IMR-90 (cell line): ENCODE measurements at regions not wholly inside any gene's neighbourhood (a gene's known extent, or its start where the extent isn't known, plus 50 kb on each side); places are given as distances from the start of the nearest gene placed in this dataset.
A peak's percentile ranks its signal among the peaks of the same experiment; 100 is the strongest.

Experiments used
- ATAC-seq: fragments of 200-7000 bp; cut with Tn5 transposase; 2 replicates; pipeline ENCODE4 v1.9.1; 2020; ENCODE audit warnings: low read depth, mild to moderate bottlenecking, moderate library complexity
- BruUV-seq: library from RNA; stranded (reverse); fragments of 400-500 nt; replicated peaks from 2 replicates; lab custom pipeline; 2021; lab: Mats Ljungman, UMichigan
- CTCF ChIA-PET: fragments of 300-600 bp; formaldehyde crosslinking; extraction: SDS; loops from one replicate; lab custom pipeline; 2021; ENCODE audit warnings: antibody characterized with exemption; lab: Yijun Ruan, JAX
- POLR2A ChIA-PET: fragments of 300-600 bp; sonication (Branson Sonifier 250); formaldehyde crosslinking; loops from one replicate; lab custom pipeline; 2022; ENCODE audit warnings: antibody characterized with exemption; ENCODE audit not compliant: unreplicated experiment; lab: Charles Lee
- DNase-seq: peaks from one replicate; pipeline ENCODE4 v3.0.0; 2013
- H2AFZ ChIP-seq: replicated peaks from 2 replicates; pipeline ENCODE3; 2013; ENCODE audit warnings: low read length, mild to moderate bottlenecking; ENCODE audit not compliant: poor library complexity
- H2AK5ac ChIP-seq: 2 replicates; pipeline ENCODE4 v1.6.1; 2013; ENCODE audit warnings: low read depth, low read length, inconsistent platforms
- H2AK9ac ChIP-seq: replicated peaks from 2 replicates; pipeline ENCODE3; 2013; ENCODE audit warnings: mild to moderate bottlenecking, low read depth, low read length, moderate library complexity; ENCODE audit not compliant: poor library complexity
- H2BK120ac ChIP-seq: 2 replicates; pipeline ENCODE4 v1.6.1; 2013; ENCODE audit warnings: low read depth, low read length, inconsistent platforms
- H2BK15ac ChIP-seq: 3 replicates; pipeline ENCODE4 v1.6.1; 2013; ENCODE audit warnings: low read depth, low read length, inconsistent platforms
- H2BK20ac ChIP-seq: 2 replicates; pipeline ENCODE4 v1.6.1; 2013; ENCODE audit warnings: low read depth, mild to moderate bottlenecking, inconsistent platforms, low read length, moderate library complexity
- H2BK5ac ChIP-seq: 2 replicates; pipeline ENCODE4 v1.6.1; 2013; ENCODE audit warnings: mild to moderate bottlenecking, low read depth, low read length, inconsistent platforms; ENCODE audit not compliant: poor library complexity, severe bottlenecking
- H3K14ac ChIP-seq: replicated peaks from 2 replicates; pipeline ENCODE4 v1.6.1; 2013; ENCODE audit warnings: low read depth, low read length, inconsistent platforms
- H3K18ac ChIP-seq: 2 replicates; pipeline ENCODE4 v1.6.1; 2013; ENCODE audit warnings: low read depth, low read length, control low read depth
- H3K23ac ChIP-seq: 2 replicates; pipeline ENCODE4 v1.6.1; 2013; ENCODE audit warnings: low read depth, low read length, inconsistent platforms
- H3K27ac ChIP-seq: 2 replicates; pipeline ENCODE4 v1.5.1; 2013; ENCODE audit warnings: mild to moderate bottlenecking, control low read depth, low read length; ENCODE audit not compliant: insufficient read depth
- H3K27me3 ChIP-seq: 2 replicates; pipeline ENCODE4 v1.6.1; 2013; ENCODE audit warnings: low read length; ENCODE audit not compliant: control insufficient read depth, insufficient read depth
- H3K36me3 ChIP-seq: 2 replicates; pipeline ENCODE4 v1.6.1; 2013; ENCODE audit warnings: low read length, mixed read lengths; ENCODE audit not compliant: control insufficient read depth, insufficient read depth
- H3K4ac ChIP-seq: 2 replicates; pipeline ENCODE4 v1.6.1; 2013; ENCODE audit warnings: low read depth, low read length, inconsistent platforms
- H3K4me1 ChIP-seq: 2 replicates; pipeline ENCODE4 v1.6.1; 2013; ENCODE audit warnings: low read length, mixed read lengths; ENCODE audit not compliant: control insufficient read depth, insufficient read depth
- H3K4me2 ChIP-seq: 2 replicates; pipeline ENCODE4 v1.6.1; 2013; ENCODE audit warnings: low read depth, mild to moderate bottlenecking, control low read depth, low read length, moderate library complexity
- H3K4me3 ChIP-seq: 2 replicates; pipeline ENCODE4 v1.5.1; 2013; ENCODE audit warnings: low read depth, mild to moderate bottlenecking, control low read depth, low read length, moderate library complexity; ENCODE audit not compliant: insufficient read depth
- H3K56ac ChIP-seq: 2 replicates; pipeline ENCODE4 v1.6.1; 2013; ENCODE audit warnings: low read length, inconsistent platforms; ENCODE audit not compliant: insufficient read depth; ENCODE audit errors: extremely low read depth
- H3K79me1 ChIP-seq, 2 experiments: 2 replicates each; pipeline ENCODE4 v1.6.1; 2013; ENCODE audit warnings: low read length in 2 of 2, inconsistent platforms in 1 of 2, low read depth in 1 of 2
- H3K9ac ChIP-seq: 2 replicates; pipeline ENCODE4 v1.6.1; 2013; ENCODE audit warnings: low read depth, low read length, control low read depth
- H3K9me1 ChIP-seq: 2 replicates; pipeline ENCODE4 v1.6.1; 2013; ENCODE audit warnings: low read length, inconsistent platforms; ENCODE audit not compliant: insufficient read depth
- H3K9me3 ChIP-seq: 2 replicates; pipeline ENCODE4 v1.6.1; 2013; ENCODE audit warnings: low read length; ENCODE audit not compliant: control insufficient read depth, insufficient read depth
- H4K20me1 ChIP-seq: 2 replicates; pipeline ENCODE4 v1.6.1; 2013; ENCODE audit warnings: low read length, inconsistent platforms; ENCODE audit not compliant: insufficient read depth
- H4K5ac ChIP-seq: 2 replicates; pipeline ENCODE4 v1.6.1; 2013; ENCODE audit warnings: mild to moderate bottlenecking, low read depth, low read length, control low read depth
- H4K8ac ChIP-seq, 2 experiments: 2 replicates each; pipeline ENCODE4 v1.6.1; 2013; ENCODE audit warnings: low read depth in 2 of 2, low read length in 2 of 2, control low read depth in 1 of 2, inconsistent platforms in 1 of 2
- H4K91ac ChIP-seq: 2 replicates; pipeline ENCODE4 v1.6.1; 2013; ENCODE audit warnings: low read depth, low read length, inconsistent platforms; ENCODE audit not compliant: insufficient read depth
- BHLHE40 ChIP-seq: fragments of 150-350 bp; IDR thresholded peaks from 2 replicates; pipeline ENCODE4 v1.6.1; 2016; ENCODE audit warnings: mild to moderate bottlenecking, low read depth, low read length
- CEBPB ChIP-seq: IDR thresholded peaks from 2 replicates; pipeline ENCODE4 v1.6.1; 2012; ENCODE audit warnings: low read depth, low read length, improper control_type of control experiment
- MAFK ChIP-seq: IDR thresholded peaks from 2 replicates; pipeline ENCODE4 v1.6.1; 2012; ENCODE audit warnings: low read depth, low read length, improper control_type of control experiment
- MXI1 ChIP-seq: IDR thresholded peaks from 2 replicates; pipeline ENCODE4 v1.6.1; 2012; ENCODE audit warnings: low read depth, mild to moderate bottlenecking, low read length, moderate library complexity, borderline replicate concordance
- POLR2A ChIP-seq: IDR thresholded peaks from 2 replicates; pipeline ENCODE4 v1.6.1; 2012; ENCODE audit warnings: mild to moderate bottlenecking, low read depth, low read length
- RFX5 ChIP-seq: IDR thresholded peaks from 2 replicates; pipeline ENCODE4 v1.8.0; 2012; ENCODE audit warnings: low read depth, mild to moderate bottlenecking, low read length, moderate library complexity
- WGBS, 2 experiments: methylation state at CpG; one replicate each; pipeline versions ENCODE4 v1.1.5 to v1.1.7; 2013; ENCODE audit warnings: missing lambda C conversion rate in 2 of 2; ENCODE audit not compliant: insufficient read length in 1 of 2; ENCODE audit errors: extremely low coverage in 2 of 2; 5-methylcytosine and 5-hydroxymethylcytosine counted together
- dilution Hi-C: fragments of 300-500 bp; cut with HindIII; formaldehyde crosslinking; loops from one replicate; pipeline ENCODE4 v1.14.3; 2018; ENCODE audit warnings: low sequenced_read_pairs; ENCODE audit not compliant: unreplicated experiment
- in situ Hi-C: fragments of 300-500 bp; cut with MboI; formaldehyde crosslinking; loops from 3 replicates; pipeline ENCODE4 v1.14.3; 2019; ENCODE audit warnings: low sequenced_read_pairs, inconsistent platforms, mixed read lengths
- intact Hi-C: fragments of 100-400 bp; cut with micrococcal nuclease; formaldehyde crosslinking; loops from 2 replicates; pipeline ENCODE4 v1.10.0; 2022

DNA sequence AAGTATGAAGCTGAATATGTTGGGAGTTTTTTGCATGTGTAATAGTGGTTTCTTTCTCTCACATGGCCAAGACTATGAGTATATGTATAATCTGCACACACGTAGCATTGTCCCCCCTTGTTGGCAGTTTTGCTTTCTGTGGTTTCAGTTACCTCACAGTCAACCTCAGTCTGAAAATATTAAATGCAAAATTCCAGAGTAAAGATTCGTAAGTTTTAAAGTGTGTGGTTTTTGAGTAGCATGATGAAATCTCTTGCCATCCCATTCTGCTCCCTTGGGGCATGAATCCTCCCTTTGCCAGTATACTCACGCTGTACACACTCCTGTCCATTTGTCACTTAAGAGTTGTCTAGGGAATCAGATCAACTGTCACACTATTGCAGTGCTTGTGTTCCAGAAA, 742.0 kb upstream of the CCDC54 start:
- TF ChIP-seq POLR2A (no peak), RFX5 (no peak), BHLHE40 (no peak), CEBPB (peak; percentile 84), MXI1 (no peak), MAFK (peak; percentile 33; the same call in 1 of the 2 replicates)
- peak; percentile 75 for ATAC-seq
- no peaks in the 10 kb centered on the region for H3K9me1 ChIP-seq
- H3K36me3 ChIP-seq, result no peaks in the 10 kb centered on the region
- H2AK5ac ChIP-seq, result no peak overlapping the region
- no TSS peak for BruUV-seq
- intact Hi-C loops, result no loop called here
- no peak overlapping the region for H4K91ac ChIP-seq
- H3K4me1 ChIP-seq, result peaks cover 2% of the 10 kb centered on the region; the same call in 1 of the 2 replicates
- no CpG with 5 or more reads among the region's 3 CpGs for WGBS, 2 experiments
- H2BK5ac ChIP-seq, result peak overlapping the region; percentile 39
- peak overlapping the region in 1 of 2 experiments; percentile 14; a peak in 1 of 4 replicates for H4K8ac ChIP-seq
- H2AK9ac ChIP-seq, result no peak overlapping the region
- CTCF ChIA-PET, result no interaction called here
- in situ Hi-C loops, result no loop called here
- peak; percentile 91 for DNase-seq
- no peak overlapping the region for H3K23ac ChIP-seq
- no peaks in the 10 kb centered on the region for H3K9me3 ChIP-seq
- no peaks in the 10 kb centered on the region for H4K20me1 ChIP-seq
- 0 out of 2 replicates have a peak overlapping the region, but pooled peaks have one; percentile 17 for H3K14ac ChIP-seq
- H3K4me2 ChIP-seq, result peak overlapping the region; percentile 26; the same call in 1 of the 2 replicates
- H3K27me3 ChIP-seq, result no peaks in the 10 kb centered on the region
- dilution Hi-C loops, result no loop called here
- no peak overlapping the region for H4K5ac ChIP-seq
- no peak overlapping the region for H2BK20ac ChIP-seq
- H3K4ac ChIP-seq, result no peak overlapping the region
- no peak overlapping the region for H3K18ac ChIP-seq
- no peak overlapping the region for H3K27ac ChIP-seq
- H2AFZ ChIP-seq, result no peak overlapping the region
- H3K4me3 ChIP-seq, result no peak overlapping the region
- peak overlapping the region; percentile 60; the same call in 1 of the 2 replicates for H2BK120ac ChIP-seq
- no peak overlapping the region for H3K9ac ChIP-seq
- no peak overlapping the region for H3K56ac ChIP-seq
- POLR2A ChIA-PET, result no interaction called here
- no peak overlapping the region for H2BK15ac ChIP-seq
- H3K79me1 ChIP-seq, result no peaks in the 10 kb centered on the region
